ENCODE measurements at regions not wholly inside any gene's neighbourhood (a gene's known extent, or its start where the extent isn't known, plus 50 kb on each side); places are given as distances from the start of the nearest gene placed in this dataset.

DNA sequence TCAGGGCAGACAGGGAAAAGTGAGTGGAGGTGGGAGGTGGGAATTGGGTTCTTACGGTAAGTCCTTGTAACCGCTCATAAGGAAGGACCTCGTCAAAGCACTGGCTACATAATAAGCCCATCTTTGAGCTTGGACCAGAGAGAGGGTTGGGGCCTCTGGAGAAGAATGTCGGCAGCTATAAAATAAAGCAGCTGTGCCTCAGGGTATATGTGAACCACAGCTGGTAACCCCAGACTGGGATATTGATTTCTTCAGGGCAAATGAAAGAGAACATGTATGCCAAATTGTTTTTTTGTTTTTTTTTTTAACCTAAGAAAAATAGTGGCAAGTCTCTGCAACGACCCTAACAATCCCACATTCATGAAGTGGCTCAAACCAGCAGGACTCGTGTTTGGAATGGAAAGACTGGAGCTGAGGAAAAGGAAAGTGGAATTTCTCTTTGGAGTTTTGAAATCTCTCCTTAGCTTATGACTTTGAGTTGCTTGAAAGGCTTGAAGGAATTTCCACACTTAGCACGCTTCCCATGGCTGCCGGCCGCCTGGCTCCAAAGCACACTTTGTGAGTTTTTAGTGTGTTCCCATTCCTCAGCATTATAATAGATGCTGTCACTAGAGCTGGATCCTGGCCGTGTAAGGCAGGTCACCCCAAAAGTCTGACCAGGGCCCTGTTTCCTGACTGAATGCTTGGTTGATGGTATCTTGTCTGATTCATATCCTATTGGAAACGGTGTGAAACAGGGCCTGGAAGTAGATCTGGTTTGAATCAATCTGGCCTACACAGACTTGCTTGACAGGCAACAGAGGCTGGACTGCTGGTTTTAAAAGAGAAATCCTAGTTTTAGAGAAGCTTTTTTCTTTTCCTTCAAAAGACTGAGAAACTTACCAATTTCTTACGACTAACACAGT, 244.7 kb downstream of the MSRB3 start:
- no peak overlapping the region for H3K27ac ChIP-seq (ENCODE audit: low read depth, low read length, poor library complexity, severe bottlenecking)
- no peaks in the 10 kb centered on the region for H3K4me1 ChIP-seq (ENCODE audit: insufficient read depth, low read length, poor library complexity, severe bottlenecking)

DNA sequence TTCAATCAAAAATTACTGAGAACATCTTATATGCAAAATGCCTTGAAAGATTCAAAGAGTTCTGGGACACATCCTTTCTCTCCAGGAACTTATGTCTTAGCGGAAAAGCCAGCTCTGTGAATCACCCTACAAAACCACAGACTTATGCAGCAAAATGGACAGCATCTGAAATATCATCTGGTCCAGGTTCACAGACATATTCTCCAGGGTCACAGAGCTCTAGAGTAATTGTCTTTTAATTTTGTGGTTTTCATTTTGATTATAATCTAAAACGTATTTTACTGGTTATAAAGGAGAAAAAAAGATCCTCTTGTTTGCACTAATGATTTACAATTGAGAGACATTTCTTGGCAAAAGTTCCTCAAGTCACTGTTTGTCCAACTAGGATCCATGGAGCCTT, 246.2 kb downstream of the MSRB3 start:
- no peaks in the 10 kb centered on the region for H3K4me1 ChIP-seq (ENCODE audit: insufficient read depth, low read length, poor library complexity, severe bottlenecking)
- TF ChIP-seq, protein P1, sequence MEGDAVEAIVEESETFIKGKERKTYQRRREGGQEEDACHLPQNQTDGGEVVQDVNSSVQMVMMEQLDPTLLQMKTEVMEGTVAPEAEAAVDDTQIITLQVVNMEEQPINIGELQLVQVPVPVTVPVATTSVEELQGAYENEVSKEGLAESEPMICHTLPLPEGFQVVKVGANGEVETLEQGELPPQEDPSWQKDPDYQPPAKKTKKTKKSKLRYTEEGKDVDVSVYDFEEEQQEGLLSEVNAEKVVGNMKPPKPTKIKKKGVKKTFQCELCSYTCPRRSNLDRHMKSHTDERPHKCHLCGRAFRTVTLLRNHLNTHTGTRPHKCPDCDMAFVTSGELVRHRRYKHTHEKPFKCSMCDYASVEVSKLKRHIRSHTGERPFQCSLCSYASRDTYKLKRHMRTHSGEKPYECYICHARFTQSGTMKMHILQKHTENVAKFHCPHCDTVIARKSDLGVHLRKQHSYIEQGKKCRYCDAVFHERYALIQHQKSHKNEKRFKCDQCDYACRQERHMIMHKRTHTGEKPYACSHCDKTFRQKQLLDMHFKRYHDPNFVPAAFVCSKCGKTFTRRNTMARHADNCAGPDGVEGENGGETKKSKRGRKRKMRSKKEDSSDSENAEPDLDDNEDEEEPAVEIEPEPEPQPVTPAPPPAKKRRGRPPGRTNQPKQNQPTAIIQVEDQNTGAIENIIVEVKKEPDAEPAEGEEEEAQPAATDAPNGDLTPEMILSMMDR (conservative IDR thresholded peaks at IDR 0.05; ENCODE audit: low read depth, low read length) = no peak
- TF ChIP-seq EZH2 (IDR thresholded peaks at IDR 0.05; ENCODE audit: borderline replicate concordance, low read depth, low read length, poor library complexity, severe bottlenecking) = no peak
- BruUV-seq (replicated peaks) = no TSS peak
- no peaks in the 10 kb centered on the region for H3K36me3 ChIP-seq (ENCODE audit: insufficient read depth, low read length, poor library complexity, severe bottlenecking)
- no peaks in the 10 kb centered on the region for H3K27me3 ChIP-seq (replicated peaks; ENCODE audit: insufficient read depth, low read depth, low read length, poor library complexity)
- no peaks in the 10 kb centered on the region for H3K9me3 ChIP-seq (ENCODE audit: low read depth, low read length, poor library complexity, severe bottlenecking)
- ChIA-PET CTCF (no interaction called here), POLR2A (ENCODE audit: low non-redundant PET) (no interaction called here)
- intact Hi-C loops (cut with micrococcal nuclease; ENCODE audit: unreplicated experiment) = no loop called here
- DNase-seq (ENCODE audit: low spot score) = no peak
- no peak overlapping the region for H3K4me3 ChIP-seq (ENCODE audit: low read depth, low read length, poor library complexity, severe bottlenecking)
- no peak overlapping the region for H3K27ac ChIP-seq (ENCODE audit: low read depth, low read length, poor library complexity, severe bottlenecking)

More for the DNA sequence above, 244.7 kb downstream of the MSRB3 start:
- Histone ChIP-seq H3K4me3 (ENCODE audit: low read depth, low read length, poor library complexity, severe bottlenecking) (no peak overlapping the region), H3K27me3 (replicated peaks; ENCODE audit: insufficient read depth, low read depth, low read length, poor library complexity) (no peaks in the 10 kb centered on the region), H3K9me3 (ENCODE audit: low read depth, low read length, poor library complexity, severe bottlenecking) (no peaks in the 10 kb centered on the region), H3K36me3 (ENCODE audit: insufficient read depth, low read length, poor library complexity, severe bottlenecking) (no peaks in the 10 kb centered on the region)
- BruUV-seq (replicated peaks) = no TSS peak
- TF ChIP-seq, protein P1 (conservative IDR thresholded peaks at IDR 0.05; ENCODE audit: low read depth, low read length) = no peak
- TF ChIP-seq EZH2 (IDR thresholded peaks at IDR 0.05; ENCODE audit: borderline replicate concordance, low read depth, low read length, poor library complexity, severe bottlenecking) = no peak
- CTCF ChIA-PET = no interaction called here
- POLR2A ChIA-PET (ENCODE audit: low non-redundant PET) = no interaction called here
- DNase-seq (ENCODE audit: low spot score) = no peak
- intact Hi-C loops (cut with micrococcal nuclease; ENCODE audit: unreplicated experiment) = no loop called here

DNA sequence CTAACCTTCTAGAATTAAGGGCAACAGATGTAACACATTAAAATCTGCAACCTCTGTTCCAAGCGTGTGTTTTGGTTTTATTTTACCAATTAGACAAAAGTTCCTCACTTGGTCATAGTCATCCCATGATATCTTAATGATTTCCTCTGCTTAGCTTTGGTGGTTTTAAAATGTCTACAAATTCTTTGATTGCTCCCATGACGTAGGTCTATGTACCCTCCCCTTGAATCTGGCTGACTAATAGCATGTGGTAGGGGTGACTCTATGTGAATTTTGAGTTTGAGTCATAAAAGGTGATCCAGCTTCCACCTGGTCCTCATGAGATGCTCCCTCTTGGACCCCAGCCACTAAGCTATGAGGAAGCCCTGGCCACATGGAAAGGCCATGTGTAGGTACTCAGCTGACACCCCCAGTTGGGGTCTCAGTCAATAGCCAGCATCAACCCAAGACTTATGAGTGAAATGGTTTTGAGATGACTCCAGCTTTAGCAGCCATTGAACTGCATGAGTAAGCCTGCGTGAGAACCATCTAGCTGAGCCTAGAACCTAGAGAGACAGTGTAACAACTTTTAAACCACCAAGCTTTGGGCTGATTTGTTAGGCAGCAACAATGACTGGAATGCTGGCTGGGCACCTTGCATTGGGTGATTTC, 247.1 kb downstream of the MSRB3 start:
- no peak overlapping the region for H3K27ac ChIP-seq (ENCODE audit: low read depth, low read length, poor library complexity, severe bottlenecking)
- TF ChIP-seq, protein P1 (conservative IDR thresholded peaks at IDR 0.05; ENCODE audit: low read depth, low read length) = no peak
- no peak for TF ChIP-seq EZH2 (IDR thresholded peaks at IDR 0.05; ENCODE audit: borderline replicate concordance, low read depth, low read length, poor library complexity, severe bottlenecking)
- no peak for DNase-seq (ENCODE audit: low spot score)
- H3K9me3 ChIP-seq (ENCODE audit: low read depth, low read length, poor library complexity, severe bottlenecking) = no peaks in the 10 kb centered on the region
- ChIA-PET CTCF (no interaction called here), POLR2A (ENCODE audit: low non-redundant PET) (no interaction called here)
- intact Hi-C loops (cut with micrococcal nuclease; ENCODE audit: unreplicated experiment) = no loop called here
- H3K27me3 ChIP-seq (replicated peaks; ENCODE audit: insufficient read depth, low read depth, low read length, poor library complexity) = no peaks in the 10 kb centered on the region
- H3K4me3 ChIP-seq (ENCODE audit: low read depth, low read length, poor library complexity, severe bottlenecking) = no peak overlapping the region
- no peaks in the 10 kb centered on the region for H3K36me3 ChIP-seq (ENCODE audit: insufficient read depth, low read length, poor library complexity, severe bottlenecking)
- H3K4me1 ChIP-seq (ENCODE audit: insufficient read depth, low read length, poor library complexity, severe bottlenecking) = no peaks in the 10 kb centered on the region
- no TSS peak for BruUV-seq (replicated peaks)
